Omental fat pad (tissue), 3 donors: ENCODE measurements at regions not wholly inside any gene's neighbourhood (a gene's known extent, or its start where the extent isn't known, plus 50 kb on each side); places are given as distances from the start of the nearest gene placed in this dataset.

Experiments used
- ATAC-seq: fragments of 150-250 bp; one replicate; pipeline ENCODE4 v1.9.1; 2016; ENCODE audit warnings: mild to moderate bottlenecking, moderate library complexity; ENCODE audit not compliant: low FRiP score
- DNase-seq: peaks from one replicate; pipeline ENCODE4 v3.0.0-alpha.2; 2019; ENCODE audit warnings: low spot score
- TF ChIP-seq, protein P1 (sequence below), 3 donors: fragments of 450-650 bp; IDR thresholded peaks; one replicate each; pipeline ENCODE4 v1.5.1; 2016 to 2017; ENCODE audit warnings: antibody characterized with exemption in 3 of 3, mild to moderate bottlenecking in 3 of 3, moderate library complexity in 2 of 3

DNA sequence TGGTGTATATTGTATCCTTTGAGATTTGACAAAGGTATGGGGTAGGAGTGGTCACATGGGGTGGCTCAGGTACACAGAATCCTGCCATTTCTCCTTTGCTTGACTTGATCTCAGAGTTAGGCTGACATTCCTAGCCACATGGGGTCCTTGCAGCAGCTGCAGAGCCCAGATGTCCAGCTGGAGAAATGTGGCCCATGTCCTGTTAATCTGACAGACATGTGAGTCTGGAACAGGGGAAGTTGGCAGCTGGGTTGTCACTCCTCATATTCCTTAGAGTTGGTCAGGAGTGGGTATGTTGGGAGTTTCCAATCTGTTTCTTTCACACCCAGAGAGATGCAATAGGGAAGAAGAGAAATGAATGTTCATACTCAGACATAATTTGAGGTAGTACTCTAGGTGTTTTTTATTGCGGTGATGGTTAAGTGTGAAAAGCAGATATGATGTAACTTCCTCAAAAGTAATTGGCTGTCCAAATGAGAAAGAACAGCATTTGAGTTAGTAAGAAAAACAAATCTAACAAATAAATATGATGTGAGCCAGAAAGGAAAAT, 402.6 kb upstream of the MEIS1 start:
- TF ChIP-seq, protein P1, sequence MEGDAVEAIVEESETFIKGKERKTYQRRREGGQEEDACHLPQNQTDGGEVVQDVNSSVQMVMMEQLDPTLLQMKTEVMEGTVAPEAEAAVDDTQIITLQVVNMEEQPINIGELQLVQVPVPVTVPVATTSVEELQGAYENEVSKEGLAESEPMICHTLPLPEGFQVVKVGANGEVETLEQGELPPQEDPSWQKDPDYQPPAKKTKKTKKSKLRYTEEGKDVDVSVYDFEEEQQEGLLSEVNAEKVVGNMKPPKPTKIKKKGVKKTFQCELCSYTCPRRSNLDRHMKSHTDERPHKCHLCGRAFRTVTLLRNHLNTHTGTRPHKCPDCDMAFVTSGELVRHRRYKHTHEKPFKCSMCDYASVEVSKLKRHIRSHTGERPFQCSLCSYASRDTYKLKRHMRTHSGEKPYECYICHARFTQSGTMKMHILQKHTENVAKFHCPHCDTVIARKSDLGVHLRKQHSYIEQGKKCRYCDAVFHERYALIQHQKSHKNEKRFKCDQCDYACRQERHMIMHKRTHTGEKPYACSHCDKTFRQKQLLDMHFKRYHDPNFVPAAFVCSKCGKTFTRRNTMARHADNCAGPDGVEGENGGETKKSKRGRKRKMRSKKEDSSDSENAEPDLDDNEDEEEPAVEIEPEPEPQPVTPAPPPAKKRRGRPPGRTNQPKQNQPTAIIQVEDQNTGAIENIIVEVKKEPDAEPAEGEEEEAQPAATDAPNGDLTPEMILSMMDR (IDR thresholded peaks at IDR 0.05): no peak
- no peak for DNase-seq
- no peak for ATAC-seq

DNA sequence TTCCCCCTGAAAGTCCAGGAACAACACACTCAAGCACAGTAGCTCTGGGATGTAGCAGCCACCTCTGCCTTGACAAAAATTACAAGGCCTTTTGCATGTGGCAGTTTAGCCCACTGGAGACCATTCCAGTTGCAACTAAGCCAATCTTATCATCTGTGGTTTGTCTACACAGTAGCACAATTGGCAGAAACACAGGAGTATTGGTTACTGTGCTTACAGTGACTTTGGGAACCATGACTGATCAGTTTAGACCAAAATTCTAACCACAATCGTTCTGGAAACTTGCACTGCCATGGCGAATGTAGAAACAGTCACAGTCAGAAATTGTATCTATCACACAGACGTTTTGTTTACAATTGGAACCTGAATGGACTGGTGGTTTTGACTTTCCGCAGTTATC, 403.7 kb upstream of the MEIS1 start:
- DNase-seq: no peak
- no peak for ATAC-seq
- TF ChIP-seq, protein P1 (IDR thresholded peaks at IDR 0.05): no peak

DNA sequence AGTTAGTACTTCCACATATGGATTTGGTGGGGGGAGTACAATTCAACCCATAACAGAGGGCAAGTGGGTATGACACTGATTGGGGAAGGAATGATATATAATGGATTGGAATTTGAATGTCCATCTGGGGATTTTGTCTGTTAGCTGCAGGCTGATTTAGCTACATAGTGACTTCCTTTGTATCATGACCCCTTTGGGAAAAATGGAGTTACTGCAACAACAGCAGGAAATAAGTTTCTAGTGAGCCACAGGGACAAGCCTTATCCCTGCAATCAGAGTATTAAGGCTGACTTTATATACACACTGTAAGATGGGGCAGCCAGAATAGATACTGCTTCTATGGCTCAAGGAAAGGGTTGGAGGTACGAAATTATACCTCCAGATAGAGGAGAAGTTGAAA, 404.4 kb upstream of the MEIS1 start:
- ATAC-seq (no peak), DNase-seq (no peak)
- TF ChIP-seq, protein P1 (IDR thresholded peaks at IDR 0.05): no peak

DNA sequence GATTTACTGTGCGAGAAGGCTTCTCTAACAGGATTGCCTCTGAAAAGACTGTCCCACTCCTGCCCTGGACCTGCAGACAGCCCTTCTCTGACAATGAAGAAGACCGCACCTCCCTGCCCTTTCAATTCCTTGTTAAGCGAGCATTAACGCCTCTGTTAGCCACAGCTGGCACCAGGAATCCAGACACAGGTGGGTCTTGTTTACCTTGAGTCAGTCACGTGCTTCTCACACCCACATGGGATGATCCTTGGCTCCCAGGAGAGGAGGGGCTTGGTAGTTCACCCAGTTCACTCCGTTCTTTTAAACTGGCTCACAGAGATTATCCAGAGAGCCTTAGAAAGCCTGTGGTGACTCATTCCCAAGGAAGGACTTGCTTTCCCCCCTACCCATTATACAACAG, 410.5 kb upstream of the MEIS1 start:
- no peak for DNase-seq
- no peak for ATAC-seq
- TF ChIP-seq, protein P1 (IDR thresholded peaks at IDR 0.05): no peak

DNA sequence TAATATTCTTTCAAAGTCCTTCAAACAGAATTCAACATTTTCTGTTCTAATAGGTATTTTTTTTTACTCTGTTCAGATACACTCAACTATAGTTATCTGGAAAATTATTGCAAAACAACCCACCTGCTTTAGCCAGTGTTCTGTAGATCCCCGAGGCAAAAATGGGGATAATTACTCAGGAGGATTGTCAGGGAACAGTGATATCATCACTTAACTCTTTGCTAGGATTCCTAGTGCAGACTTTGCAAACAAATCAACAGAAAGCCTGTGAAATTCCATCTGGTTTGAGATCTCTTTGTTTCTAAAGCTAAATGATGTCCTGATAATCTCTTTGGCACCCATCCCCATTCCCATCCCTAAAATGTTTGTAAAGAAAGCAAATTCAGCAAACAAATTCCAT, 413.6 kb upstream of the MEIS1 start:
- ATAC-seq: no peak

DNA sequence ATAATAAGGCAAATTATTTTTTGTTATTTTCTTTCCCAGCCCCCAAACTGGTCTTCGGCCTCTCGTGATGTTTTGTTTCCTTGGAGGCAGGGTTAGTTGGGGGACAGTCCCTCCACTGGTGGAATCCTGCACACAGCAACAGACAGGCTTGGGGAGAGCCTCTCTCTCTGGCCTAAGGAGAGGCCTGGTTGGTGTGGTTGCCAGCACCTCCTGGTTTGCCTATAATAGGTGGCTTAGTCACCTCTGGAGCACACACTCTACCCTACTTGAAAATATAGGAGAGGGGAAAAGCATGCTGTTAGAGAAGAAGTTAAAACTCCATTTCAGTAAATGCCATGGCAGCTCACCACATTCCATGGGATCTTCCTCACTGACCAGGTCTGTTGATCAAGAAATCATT, 417.2 kb upstream of the MEIS1 start:
- ATAC-seq (no peak), DNase-seq (no peak)
- TF ChIP-seq, protein P1 (IDR thresholded peaks at IDR 0.05): no peak

More for the DNA sequence above, 413.6 kb upstream of the MEIS1 start:
- TF ChIP-seq, protein P1 (IDR thresholded peaks at IDR 0.05): no peak
- DNase-seq: no peak

DNA sequence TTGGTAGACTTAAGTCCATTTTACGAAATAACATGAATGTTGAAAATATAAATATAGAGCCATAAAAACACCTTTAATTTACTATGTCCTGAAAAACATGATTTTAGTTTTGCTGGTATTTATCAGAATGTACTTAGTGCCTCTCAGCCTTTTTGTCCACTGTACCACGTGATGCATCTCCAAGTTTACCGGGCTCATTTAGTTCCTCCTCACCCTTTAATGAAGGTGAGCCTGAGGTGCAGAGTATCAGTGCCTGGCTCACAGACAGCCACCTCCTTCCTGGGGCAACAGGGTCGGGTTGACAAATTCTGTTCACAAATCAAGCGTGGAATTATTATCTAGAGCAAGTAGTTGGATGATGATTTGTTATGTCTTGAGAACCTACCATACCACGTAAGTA, 420.5 kb upstream of the MEIS1 start:
- ATAC-seq (no peak), DNase-seq (no peak)
- TF ChIP-seq, protein P1 (IDR thresholded peaks at IDR 0.05): no peak
